ENCODE measurements at regions not wholly inside any gene's neighbourhood (a gene's known extent, or its start where the extent isn't known, plus 50 kb on each side); places are given as distances from the start of the nearest gene placed in this dataset.

DNA sequence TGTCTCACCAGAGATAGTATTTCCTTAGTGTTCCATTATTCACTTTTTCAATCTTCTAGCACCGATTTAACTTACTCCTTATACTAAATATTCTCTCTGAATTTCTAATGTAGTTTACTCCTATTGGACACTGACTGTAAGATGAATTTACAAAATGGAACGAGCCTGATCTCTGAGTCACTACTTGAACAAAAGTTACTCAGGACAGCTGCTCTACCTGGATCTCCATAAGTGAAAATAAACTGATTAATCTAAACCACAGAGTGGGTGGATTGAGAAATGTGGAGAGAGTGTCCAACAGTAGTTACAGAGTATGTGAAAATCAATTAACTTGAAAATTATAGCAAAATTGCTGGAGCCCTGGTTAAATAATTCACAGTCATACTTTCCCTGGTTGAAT, 141.7 kb upstream of the CHORDC1 start:
- TF ChIP-seq CTCF (conservative IDR thresholded peaks at IDR 0.05; ENCODE audit: low read depth, low read length) (no peak), EZH2 (IDR thresholded peaks at IDR 0.05; ENCODE audit: borderline replicate concordance, low read depth, low read length, poor library complexity, severe bottlenecking) (no peak)
